Neuron (in vitro differentiated cells): ENCODE measurements at regions not wholly inside any gene's neighbourhood (a gene's known extent, or its start where the extent isn't known, plus 50 kb on each side); places are given as distances from the start of the nearest gene placed in this dataset.
"Not testable (repeated sequence)": the region's sequence is repeated elsewhere in the genome, so short reads cannot be mapped to it uniquely, and the experiment has no call there.

Experiments
- H2AFZ ChIP-seq: one replicate; pipeline ENCODE4 v1.6.1; 2013; ENCODE audit warnings: low read depth, mild to moderate bottlenecking, inconsistent platforms, low read length, moderate library complexity
- H3K27me3 ChIP-seq: one replicate; pipeline ENCODE4 v1.6.1; 2013; ENCODE audit warnings: low read length; ENCODE audit not compliant: insufficient read depth
- H3K36me3 ChIP-seq: one replicate; pipeline ENCODE4 v1.6.1; 2013; ENCODE audit warnings: low read length; ENCODE audit not compliant: insufficient read depth
- H3K4me1 ChIP-seq: one replicate; pipeline ENCODE4 v1.6.1; 2013; ENCODE audit warnings: low read length; ENCODE audit not compliant: insufficient read depth
- H3K4me3 ChIP-seq: 2 replicates; pipeline ENCODE4 v1.5.1; 2013; ENCODE audit warnings: mild to moderate bottlenecking, low read length, moderate library complexity
- H3K9me3 ChIP-seq: one replicate; pipeline ENCODE4 v1.6.1; 2013; ENCODE audit warnings: low read length

GRCh38 chr17:63298916-63299315 lies 147.2 kb downstream of the CYB561 start:
- Histone ChIP-seq H3K4me1 (peaks cover 11% of the 10 kb centered on the region), H3K9me3 (peaks cover 17% of the 10 kb centered on the region)
- not testable (repeated sequence) for H3K27me3 ChIP-seq, H3K36me3 ChIP-seq, H2AFZ ChIP-seq, H3K4me3 ChIP-seq

DNA sequence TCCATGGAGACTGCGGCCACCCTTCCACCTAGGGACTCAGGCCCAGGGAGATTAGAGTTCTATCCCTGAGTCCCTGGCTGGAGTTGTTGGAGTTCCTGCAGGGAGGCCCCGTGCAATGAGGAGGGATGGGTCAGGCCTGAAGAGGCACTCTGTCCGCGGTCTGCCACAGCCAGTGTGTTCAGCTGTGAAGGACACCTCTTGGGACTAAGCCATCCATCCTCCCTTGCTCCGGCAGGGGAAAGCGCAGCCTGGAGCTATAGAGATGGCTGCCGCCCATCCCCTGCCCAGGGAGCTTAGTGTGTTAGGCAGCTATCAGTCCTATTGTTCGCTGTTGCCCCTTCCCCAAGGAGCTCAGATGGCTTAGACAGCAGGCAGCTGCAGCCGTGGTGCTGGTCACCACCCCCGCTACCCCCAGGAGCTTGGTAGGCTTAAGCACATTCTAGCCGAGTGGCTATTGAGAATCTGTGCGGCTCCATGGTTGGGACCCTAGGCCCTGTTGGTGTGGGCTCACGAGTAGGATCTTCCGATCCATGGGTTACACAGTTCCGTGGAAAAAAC lies 141.3 kb downstream of the CYB561 start:
- Histone ChIP-seq H3K4me1 (no peaks in the 10 kb centered on the region), H3K4me3 (no peak overlapping the region), H3K27me3 (no peaks in the 10 kb centered on the region), H3K9me3 (peaks cover 13% of the 10 kb centered on the region), H3K36me3 (no peaks in the 10 kb centered on the region), H2AFZ (no peak overlapping the region)

- no peaks in the 10 kb centered on the region for H3K36me3 ChIP-seq
- H3K9me3 ChIP-seq = peaks cover 13% of the 10 kb centered on the region
- H3K4me3 ChIP-seq = no peak overlapping the region
- no peaks in the 10 kb centered on the region for H3K27me3 ChIP-seq
- no peaks in the 10 kb centered on the region for H3K4me1 ChIP-seq
- H2AFZ ChIP-seq = no peak overlapping the region
Measured at GRCh38 chr17:63305857-63306256, 140.2 kb downstream of the CYB561 start.

DNA sequence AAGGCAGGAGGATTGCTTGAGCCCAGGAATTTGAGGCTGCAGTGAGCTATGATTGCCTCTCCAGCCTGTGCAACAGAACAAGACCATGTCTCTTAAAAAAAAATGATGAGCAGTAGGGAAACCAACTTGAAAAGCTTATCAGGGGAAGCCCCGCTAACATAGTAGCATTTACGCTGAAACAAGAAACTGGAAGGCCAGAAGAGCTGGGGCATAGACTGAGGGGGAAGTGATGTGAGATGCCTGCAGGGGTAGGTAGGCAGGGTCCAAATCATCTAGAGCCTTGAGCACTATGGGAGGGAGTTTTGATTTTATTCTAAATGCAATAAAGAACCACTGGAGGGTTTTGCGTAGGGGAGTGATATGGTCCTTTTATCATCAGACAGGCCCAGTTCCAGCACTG lies 139.3 kb downstream of the CYB561 start:
- Histone ChIP-seq H3K4me1 (no peaks in the 10 kb centered on the region), H3K4me3 (no peak overlapping the region), H3K27me3 (no peaks in the 10 kb centered on the region), H3K9me3 (peaks cover 13% of the 10 kb centered on the region), H3K36me3 (no peaks in the 10 kb centered on the region), H2AFZ (no peak overlapping the region)

DNA sequence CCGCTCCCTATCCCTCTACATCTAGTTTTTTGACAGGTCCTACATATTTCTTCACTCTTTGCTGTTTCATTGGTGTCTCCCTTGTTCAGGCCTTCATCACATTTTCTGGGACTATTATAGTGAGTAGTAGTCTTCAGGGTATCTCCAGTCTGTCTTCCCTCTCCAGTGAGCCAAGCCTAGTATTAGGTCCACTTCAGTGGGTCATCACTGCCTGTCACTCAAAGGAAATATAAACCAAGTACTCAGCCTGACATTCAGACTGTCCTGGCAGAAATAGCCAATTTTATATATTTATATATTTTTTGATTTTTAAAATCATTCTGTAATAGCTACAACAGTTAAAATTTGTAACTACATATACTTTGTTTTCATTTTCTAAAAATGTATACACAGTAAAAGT lies 137.8 kb downstream of the CYB561 start:
- peaks cover 13% of the 10 kb centered on the region for H3K9me3 ChIP-seq
- H3K4me3 ChIP-seq = no peak overlapping the region
- H2AFZ ChIP-seq = no peak overlapping the region
- no peaks in the 10 kb centered on the region for H3K36me3 ChIP-seq
- no peaks in the 10 kb centered on the region for H3K4me1 ChIP-seq
- no peaks in the 10 kb centered on the region for H3K27me3 ChIP-seq

DNA sequence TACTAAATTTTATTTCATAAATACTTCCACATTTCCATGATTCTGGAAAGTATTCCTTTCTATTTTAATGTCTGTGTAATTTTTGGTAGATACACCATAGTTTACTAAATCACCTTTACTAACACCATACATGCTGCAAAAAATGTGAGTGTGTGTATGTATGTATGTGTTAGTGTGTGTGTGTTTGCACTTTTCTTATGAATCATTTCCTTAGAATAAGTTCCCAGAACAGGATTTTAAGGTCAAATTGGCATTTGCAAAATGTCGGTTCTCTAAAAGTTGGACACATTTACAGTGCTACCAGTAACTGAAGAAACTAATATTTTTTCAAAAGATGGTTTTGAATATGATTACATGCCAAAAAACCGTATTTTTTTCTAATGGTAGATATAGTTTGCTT lies 137.1 kb downstream of the CYB561 start:
- H3K4me1 ChIP-seq = no peaks in the 10 kb centered on the region

GRCh38 chr17:63311416-63311937 lies 134.6 kb downstream of the CYB561 start:
- peaks cover 25% of the 10 kb centered on the region for H3K36me3 ChIP-seq
- H3K27me3 ChIP-seq = no peaks in the 10 kb centered on the region
- H3K4me1 ChIP-seq = no peaks in the 10 kb centered on the region
- no peak overlapping the region for H2AFZ ChIP-seq
- H3K4me3 ChIP-seq = no peak overlapping the region
- no peaks in the 10 kb centered on the region for H3K9me3 ChIP-seq

More for the DNA sequence above, 137.1 kb downstream of the CYB561 start:
- no peaks in the 10 kb centered on the region for H3K27me3 ChIP-seq
- no peak overlapping the region for H2AFZ ChIP-seq
- H3K9me3 ChIP-seq = peaks cover 13% of the 10 kb centered on the region
- peaks cover 1% of the 10 kb centered on the region for H3K36me3 ChIP-seq
- H3K4me3 ChIP-seq = no peak overlapping the region

DNA sequence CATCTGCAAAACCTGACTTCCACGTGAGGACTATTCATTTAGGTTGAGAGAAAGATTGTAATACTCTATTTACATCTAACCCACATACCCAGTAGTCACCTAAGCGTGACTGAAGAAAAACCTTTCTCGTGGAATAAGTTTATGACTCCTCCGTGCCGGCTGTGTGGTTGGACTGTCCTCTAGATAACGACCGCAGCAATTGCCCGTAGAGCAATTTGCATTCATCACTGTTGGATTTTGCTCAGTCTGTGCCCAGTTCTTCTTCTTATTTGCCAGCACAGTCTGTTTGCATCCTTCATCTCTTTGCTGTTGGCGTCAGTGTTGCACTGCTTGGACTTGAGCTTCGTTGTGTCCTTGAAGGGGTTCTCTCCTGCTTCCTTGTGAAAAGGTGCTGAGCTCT lies 131.3 kb downstream of the CYB561 start:
- no peaks in the 10 kb centered on the region for H3K9me3 ChIP-seq
- H3K27me3 ChIP-seq = no peaks in the 10 kb centered on the region
- peaks cover 53% of the 10 kb centered on the region for H3K36me3 ChIP-seq
- no peak overlapping the region for H2AFZ ChIP-seq
- no peak overlapping the region for H3K4me3 ChIP-seq
- H3K4me1 ChIP-seq = no peaks in the 10 kb centered on the region

- no peaks in the 10 kb centered on the region for H3K4me1 ChIP-seq
- no peaks in the 10 kb centered on the region for H3K27me3 ChIP-seq
- no peak overlapping the region for H3K4me3 ChIP-seq
- no peaks in the 10 kb centered on the region for H3K9me3 ChIP-seq
- peaks cover 63% of the 10 kb centered on the region for H3K36me3 ChIP-seq
- H2AFZ ChIP-seq = no peak overlapping the region
Measured at GRCh38 chr17:63316100-63316499, 130.0 kb downstream of the CYB561 start.

DNA sequence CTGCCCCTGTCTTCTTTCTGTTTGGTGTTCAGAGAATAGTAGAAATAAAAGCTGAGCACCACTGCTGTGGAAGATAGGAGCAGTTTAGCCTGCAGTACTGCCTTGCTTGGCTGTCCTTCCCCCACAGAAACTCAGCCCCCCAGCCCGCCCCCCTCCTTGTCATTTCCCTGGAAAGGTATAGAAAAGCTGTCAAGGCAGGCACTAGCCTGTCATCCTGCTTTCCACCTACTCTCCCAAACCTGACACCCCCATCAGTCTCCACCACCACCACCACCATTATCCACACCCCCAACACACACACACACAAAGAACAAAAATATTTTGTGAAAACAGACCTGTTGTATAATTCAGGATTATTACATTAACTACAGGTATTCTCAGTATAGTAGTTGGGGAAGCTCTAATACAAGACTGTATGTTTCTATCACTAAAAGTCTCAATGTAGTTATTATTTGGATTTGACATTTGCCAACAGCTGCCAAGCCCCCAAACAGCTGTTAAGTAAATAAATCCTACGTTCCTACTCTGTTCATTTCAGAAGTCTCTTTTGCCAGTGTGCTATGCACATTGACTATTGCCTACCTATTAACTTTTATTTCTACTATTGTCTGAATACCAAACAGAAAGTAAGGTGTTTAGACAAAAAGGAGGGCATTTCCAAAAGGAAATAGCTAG lies 128.8 kb downstream of the CYB561 start:
- H3K36me3 ChIP-seq = peaks cover 69% of the 10 kb centered on the region
- H3K4me3 ChIP-seq = no peak overlapping the region
- no peaks in the 10 kb centered on the region for H3K4me1 ChIP-seq
- no peaks in the 10 kb centered on the region for H3K27me3 ChIP-seq
- H2AFZ ChIP-seq = no peak overlapping the region
- H3K9me3 ChIP-seq = no peaks in the 10 kb centered on the region

DNA sequence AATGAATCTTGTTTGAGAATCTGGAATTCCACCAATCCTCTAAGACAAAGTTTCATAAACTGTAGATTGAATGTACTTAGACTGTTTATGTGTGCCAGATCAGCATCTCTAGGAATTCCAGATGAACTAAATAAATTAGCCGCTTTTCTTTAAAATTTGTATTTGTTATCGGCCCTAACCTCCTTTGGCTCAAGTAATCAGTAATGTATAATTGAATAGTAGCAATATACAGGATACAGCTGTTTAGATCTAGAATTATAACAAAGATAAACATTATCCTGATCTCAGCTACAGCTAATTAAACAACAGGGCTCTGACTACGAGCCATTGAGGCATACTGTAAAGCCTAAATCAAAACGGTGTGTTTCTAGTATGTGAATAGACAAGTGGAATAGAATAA lies 120.3 kb downstream of the CYB561 start:
- Histone ChIP-seq H3K27me3 (no peaks in the 10 kb centered on the region), H3K4me3 (no peak overlapping the region), H2AFZ (no peak overlapping the region), H3K9me3 (no peaks in the 10 kb centered on the region), H3K4me1 (no peaks in the 10 kb centered on the region), H3K36me3 (peaks cover 41% of the 10 kb centered on the region)

DNA sequence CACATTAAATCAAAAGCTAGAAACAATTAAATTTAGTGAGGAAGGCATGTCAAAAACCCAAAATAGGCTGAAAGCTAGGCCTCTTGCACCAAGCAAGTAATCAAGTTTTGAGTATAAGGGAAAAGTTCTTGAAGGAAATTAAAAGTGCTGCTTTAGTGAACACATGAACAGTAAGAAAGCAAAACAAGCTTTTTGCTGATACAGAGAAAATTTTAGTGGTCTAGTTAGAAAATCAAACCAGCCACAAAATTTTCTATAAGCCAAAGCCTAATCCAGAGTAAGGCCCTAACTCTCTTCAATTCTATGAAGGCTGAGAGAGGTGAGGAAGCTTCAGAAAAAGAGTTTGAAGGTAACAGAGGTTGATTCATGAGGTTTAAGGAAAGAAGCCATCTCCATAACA lies 116.2 kb downstream of the CYB561 start:
- no peak overlapping the region for H3K4me3 ChIP-seq
- H3K27me3 ChIP-seq = no peaks in the 10 kb centered on the region
- H3K4me1 ChIP-seq = no peaks in the 10 kb centered on the region
- peaks cover 3% of the 10 kb centered on the region for H3K9me3 ChIP-seq
- peaks cover 40% of the 10 kb centered on the region for H3K36me3 ChIP-seq
- no peak overlapping the region for H2AFZ ChIP-seq

DNA sequence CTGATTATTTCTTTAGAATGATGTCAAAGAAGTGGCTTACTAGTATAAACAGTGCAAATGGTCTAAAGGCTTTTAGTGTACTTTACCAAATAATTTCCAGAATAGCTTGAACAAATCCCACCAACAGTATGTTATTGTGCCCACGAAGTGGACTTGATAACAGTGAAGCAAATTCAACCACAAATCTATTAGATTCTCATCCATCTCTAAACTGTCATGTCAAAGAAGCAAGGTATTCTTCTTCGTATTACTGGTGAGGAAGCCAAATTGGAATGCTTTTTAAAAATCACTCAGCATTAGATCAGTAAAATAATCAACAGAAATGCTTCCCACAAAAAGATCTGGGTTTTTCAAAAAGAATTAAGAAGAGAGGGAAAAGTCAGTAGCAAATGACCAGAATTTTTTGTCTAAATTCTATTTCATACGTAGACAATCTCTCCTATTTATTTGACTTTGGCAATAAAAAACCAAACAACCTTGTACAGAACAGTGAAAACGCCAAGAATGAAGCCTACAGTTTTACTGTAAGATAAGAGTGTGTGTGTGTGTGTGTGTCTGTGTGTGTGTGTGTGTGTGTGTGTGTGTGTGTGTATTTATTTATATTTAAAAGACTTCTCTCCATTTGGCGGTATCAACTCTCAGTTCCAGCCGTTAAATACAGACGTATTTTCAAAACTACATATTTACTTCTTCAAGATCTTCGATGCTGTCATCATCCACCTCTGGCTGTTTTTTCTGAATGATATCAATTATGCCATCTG lies 114.6 kb downstream of the CYB561 start:
- Histone ChIP-seq H2AFZ (no peak overlapping the region), H3K4me1 (no peaks in the 10 kb centered on the region), H3K36me3 (peaks cover 34% of the 10 kb centered on the region), H3K27me3 (no peaks in the 10 kb centered on the region), H3K4me3 (no peak overlapping the region), H3K9me3 (peaks cover 3% of the 10 kb centered on the region)
